ENCODE measurements at regions not wholly inside any gene's neighbourhood (a gene's known extent, or its start where the extent isn't known, plus 50 kb on each side); places are given as distances from the start of the nearest gene placed in this dataset.

DNA sequence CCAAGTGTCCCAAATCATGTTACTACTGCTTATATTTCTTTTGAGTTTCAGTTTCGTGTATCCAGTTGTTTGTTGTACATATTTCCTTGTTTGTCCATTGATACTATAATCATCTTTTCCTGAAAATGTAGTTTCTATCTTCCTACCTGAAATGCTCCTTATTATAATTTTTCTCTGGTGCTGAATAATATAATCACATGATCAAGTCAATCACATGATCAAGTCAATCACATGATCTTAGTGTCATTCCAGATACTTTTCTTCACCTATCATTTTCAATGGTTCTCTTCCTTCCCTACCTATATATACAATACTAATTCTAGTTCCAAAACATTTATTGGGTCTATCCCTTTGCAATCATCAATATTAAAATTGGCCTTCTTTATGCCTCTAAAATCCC lies 2058.8 kb downstream of the PCDH7 start:
- Histone ChIP-seq H3K4me3 (no peak overlapping the region), H3K36me3 (no peaks in the 10 kb centered on the region), H3K9me3 (no peaks in the 10 kb centered on the region), H3K4me1 (no peaks in the 10 kb centered on the region), H3K27me3 (no peaks in the 10 kb centered on the region), H3K27ac (no peak overlapping the region)
- TF ChIP-seq, protein P1, sequence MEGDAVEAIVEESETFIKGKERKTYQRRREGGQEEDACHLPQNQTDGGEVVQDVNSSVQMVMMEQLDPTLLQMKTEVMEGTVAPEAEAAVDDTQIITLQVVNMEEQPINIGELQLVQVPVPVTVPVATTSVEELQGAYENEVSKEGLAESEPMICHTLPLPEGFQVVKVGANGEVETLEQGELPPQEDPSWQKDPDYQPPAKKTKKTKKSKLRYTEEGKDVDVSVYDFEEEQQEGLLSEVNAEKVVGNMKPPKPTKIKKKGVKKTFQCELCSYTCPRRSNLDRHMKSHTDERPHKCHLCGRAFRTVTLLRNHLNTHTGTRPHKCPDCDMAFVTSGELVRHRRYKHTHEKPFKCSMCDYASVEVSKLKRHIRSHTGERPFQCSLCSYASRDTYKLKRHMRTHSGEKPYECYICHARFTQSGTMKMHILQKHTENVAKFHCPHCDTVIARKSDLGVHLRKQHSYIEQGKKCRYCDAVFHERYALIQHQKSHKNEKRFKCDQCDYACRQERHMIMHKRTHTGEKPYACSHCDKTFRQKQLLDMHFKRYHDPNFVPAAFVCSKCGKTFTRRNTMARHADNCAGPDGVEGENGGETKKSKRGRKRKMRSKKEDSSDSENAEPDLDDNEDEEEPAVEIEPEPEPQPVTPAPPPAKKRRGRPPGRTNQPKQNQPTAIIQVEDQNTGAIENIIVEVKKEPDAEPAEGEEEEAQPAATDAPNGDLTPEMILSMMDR (IDR thresholded peaks at IDR 0.05), result no peak
- intact Hi-C loops (cut with DNase I), result no loop called here
- ATAC-seq (no peak), DNase-seq (no peak)

DNA sequence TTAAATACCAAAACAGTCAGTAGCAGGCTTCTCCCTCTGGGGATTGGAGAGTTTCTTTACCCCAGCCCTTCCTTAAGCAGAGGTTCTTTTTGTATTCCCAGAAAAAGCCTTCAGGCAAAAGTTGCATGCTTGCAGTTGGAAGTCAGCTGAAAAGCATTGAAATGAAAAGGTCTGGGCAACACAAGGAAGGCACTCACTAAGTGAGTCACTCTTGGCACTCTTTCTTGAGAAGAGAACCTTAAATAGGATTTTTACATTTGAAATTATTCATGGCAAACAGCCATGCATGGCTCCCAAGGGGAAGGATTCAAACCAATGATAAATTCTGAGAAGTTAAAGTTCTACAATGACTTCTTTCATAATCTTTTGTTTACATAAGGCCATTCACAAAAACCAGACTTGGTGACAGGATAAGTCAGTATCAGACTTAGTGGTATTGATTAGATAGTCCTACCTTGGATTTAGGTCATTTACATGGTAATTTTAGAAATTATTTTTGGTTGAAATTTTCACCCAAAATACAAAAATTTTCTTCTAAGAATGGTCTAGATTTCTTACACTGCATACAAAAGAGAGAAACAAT lies 2068.9 kb downstream of the PCDH7 start:
- no peak overlapping the region for H3K4me3 ChIP-seq
- no peaks in the 10 kb centered on the region for H3K9me3 ChIP-seq
- H3K27me3 ChIP-seq, result no peaks in the 10 kb centered on the region
- intact Hi-C loops (cut with DNase I), result no loop called here
- DNase-seq (no peak), ATAC-seq (no peak)
- no peaks in the 10 kb centered on the region for H3K36me3 ChIP-seq
- TF ChIP-seq, protein P1 (IDR thresholded peaks at IDR 0.05), result no peak
- H3K4me1 ChIP-seq, result no peaks in the 10 kb centered on the region
- no peak overlapping the region for H3K27ac ChIP-seq

DNA sequence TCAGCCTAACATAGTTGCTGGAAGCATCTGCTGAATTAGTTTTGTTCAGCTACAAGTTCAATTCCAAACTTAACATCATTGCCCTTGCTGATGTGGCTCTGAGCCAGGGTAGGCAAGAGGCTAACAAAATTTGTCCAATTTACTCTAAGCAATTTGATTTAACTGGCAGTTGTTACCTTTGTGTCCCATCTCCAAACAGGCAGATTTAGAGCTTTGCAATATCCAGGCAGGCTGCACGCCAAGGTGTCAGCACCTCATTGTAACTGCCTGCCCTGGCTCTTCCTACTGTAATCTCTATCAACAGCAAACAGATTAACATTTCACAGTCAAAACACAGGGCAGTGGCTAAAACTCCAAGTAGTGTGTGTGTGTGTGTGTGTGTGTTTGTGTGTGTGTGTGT lies 2070.6 kb downstream of the PCDH7 start:
- ATAC-seq, result no peak
- Histone ChIP-seq H3K4me3 (no peak overlapping the region), H3K36me3 (no peaks in the 10 kb centered on the region), H3K9me3 (no peaks in the 10 kb centered on the region), H3K27ac (no peak overlapping the region), H3K27me3 (no peaks in the 10 kb centered on the region), H3K4me1 (no peaks in the 10 kb centered on the region)
- intact Hi-C loops (cut with DNase I), result no loop called here
- DNase-seq, result no peak
- TF ChIP-seq, protein P1 (IDR thresholded peaks at IDR 0.05), result no peak

DNA sequence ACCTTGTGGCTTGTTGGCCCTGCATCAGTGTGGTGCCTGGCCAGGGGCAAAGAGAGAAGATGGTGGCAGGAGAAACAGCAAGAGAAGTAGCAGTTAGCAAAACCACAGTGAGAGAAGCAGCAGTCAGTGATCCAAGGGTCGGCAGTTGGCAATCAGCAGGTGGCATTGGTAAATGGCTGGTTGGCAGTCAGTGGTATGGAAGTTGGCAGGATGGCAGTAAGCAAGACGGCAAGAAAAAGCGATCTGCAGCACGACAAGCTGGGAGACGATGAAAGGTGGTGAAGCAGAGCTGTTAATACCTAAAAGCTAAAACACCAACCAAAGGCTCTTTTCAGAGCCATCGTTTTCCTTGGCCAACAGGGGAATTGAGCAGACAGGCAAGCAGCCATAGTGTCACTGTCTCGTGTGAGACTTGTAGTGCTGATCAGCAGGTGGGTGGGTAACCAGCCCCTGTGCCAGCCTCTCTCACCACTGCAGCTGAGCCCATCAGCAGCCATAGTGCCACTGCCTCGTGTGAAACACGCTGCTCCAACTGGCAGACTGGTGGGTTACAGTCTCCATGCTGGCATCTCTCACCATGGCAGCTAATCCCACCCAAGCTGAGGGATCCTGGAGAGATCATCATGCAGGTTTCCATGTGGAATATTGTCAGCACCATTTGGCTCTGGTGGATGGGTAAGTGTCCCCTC lies 2078.4 kb downstream of the PCDH7 start:
- H3K4me1 ChIP-seq, result no peaks in the 10 kb centered on the region
- H3K27ac ChIP-seq, result no peak overlapping the region
- TF ChIP-seq, protein P1 (IDR thresholded peaks at IDR 0.05), result no peak
- no peak for DNase-seq
- no peaks in the 10 kb centered on the region for H3K27me3 ChIP-seq
- no peak for ATAC-seq
- no peaks in the 10 kb centered on the region for H3K9me3 ChIP-seq
- intact Hi-C loops (cut with DNase I), result no loop called here
- H3K36me3 ChIP-seq, result no peaks in the 10 kb centered on the region
- no peak overlapping the region for H3K4me3 ChIP-seq

DNA sequence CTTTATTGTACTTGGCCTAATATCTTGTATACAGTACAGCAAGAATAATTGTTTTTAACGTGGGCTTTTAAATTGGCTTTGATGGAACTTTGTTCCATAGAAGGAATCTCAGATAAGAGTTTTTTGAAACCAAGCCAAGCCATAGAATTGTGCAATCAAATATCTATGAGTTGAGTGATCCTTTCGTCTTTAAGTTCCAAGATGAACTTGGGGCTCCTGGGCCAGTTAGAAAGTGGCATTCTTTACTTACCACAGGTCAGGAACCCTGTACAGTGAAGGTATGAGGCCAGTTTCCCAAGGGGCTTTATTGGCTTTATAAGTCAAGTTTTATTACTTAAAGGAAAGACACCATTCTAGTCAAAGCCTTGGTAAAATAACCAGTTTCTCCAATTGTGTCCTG lies 2104.2 kb downstream of the PCDH7 start:
- H3K4me1 ChIP-seq, result no peaks in the 10 kb centered on the region
- intact Hi-C loops (cut with DNase I), result no loop called here
- no peak overlapping the region for H3K4me3 ChIP-seq
- TF ChIP-seq, protein P1 (IDR thresholded peaks at IDR 0.05), result no peak
- H3K9me3 ChIP-seq, result peaks cover 3% of the 10 kb centered on the region
- H3K27ac ChIP-seq, result no peak overlapping the region
- DNase-seq, result no peak
- ATAC-seq, result no peak
- H3K27me3 ChIP-seq, result no peaks in the 10 kb centered on the region
- H3K36me3 ChIP-seq, result no peaks in the 10 kb centered on the region
